HG02678 (cell line): ENCODE measurements at regions not wholly inside any gene's neighbourhood (a gene's known extent, or its start where the extent isn't known, plus 50 kb on each side); places are given as distances from the start of the nearest gene placed in this dataset.
"Not testable (repeated sequence)": the region's sequence is repeated elsewhere in the genome, so short reads cannot be mapped to it uniquely, and the experiment has no call there.

ENCODE experiments used
- ATAC-seq: cut with Tn5 transposase; IDR thresholded peaks from one replicate; pipeline ENCODE4 v1.9.1; 2021; ENCODE audit warnings: mild to moderate bottlenecking, moderate library complexity; ENCODE audit not compliant: unreplicated experiment

DNA sequence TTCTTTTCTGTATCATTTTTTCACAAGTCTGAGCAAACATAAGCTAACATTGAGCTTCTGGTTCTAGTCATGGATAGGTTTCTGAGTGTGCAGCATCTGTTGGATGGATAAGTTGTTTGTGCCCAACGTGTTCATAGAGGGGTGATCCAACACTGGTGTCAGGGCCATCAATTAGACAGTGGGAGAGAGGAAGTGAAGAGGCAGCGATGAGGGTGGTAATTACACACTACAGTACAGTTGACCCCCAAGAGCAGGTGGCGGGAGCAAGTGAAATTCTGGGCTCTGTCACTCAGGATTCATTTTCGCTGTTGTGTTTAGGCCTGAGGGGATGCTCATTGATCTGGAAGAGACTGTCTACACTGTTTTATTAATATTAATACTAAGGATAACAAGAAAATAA is 180.0 kb upstream of the CXCR4 start:
- ATAC-seq = no peak

- no peak for ATAC-seq
Observed at GRCh38 chr2:136297312-136297711, 179.4 kb upstream of the CXCR4 start.

DNA sequence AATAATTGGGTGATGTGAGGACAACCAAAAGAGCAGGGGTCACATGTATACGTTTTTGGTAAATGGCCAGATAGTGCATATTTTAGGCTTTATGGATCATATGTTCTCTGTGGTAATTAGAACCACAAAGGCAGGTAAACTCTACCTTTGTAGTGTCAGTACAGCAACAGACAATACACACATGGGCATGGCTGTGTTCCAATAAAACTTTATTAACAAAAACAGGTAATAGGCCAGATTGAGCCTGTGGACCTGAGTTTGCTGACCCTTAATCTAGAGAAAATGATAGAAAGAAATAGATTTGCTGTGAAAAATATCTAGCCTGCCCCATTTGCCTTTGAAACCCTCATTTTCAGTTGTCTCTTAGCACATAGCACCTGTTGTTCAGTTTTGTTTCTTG is 177.2 kb upstream of the CXCR4 start:
- no peak for ATAC-seq

DNA sequence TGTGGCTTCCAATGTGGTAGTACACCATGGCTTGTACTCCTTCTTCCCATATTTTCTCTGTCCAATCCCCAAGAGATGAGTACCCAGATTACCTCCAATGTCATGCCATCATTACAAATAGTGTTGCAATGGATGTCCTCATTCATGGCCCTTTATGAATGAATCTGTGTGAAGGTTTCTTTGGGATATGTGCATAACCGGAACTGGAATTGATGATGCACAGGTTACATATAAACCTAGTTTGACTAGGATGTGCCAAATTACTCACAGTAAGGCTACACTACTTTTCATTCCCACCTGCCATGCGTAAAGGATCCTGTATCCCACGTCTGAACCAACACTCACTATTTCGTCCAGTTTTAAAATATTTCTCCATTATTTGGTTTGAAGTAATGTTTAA is 173.9 kb upstream of the CXCR4 start:
- ATAC-seq = no peak

DNA sequence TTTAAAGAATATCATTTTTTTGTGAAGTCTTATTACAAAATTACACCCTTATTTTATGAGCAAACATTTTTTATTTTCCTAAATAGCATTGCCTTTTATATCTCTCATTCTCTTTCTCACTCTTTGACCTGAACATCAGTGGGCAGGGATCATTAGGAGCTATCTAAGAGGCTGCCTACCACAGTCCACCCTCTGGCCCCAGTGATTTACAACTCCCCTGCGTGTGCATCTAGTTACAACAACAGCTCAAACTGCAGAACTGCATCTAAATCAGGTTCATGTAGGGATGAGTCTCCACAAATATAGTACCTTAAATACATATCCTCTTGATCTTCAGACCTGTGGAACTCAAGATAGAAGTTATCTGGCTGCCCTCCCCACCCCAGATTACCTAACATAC is 172.4 kb upstream of the CXCR4 start:
- no peak for ATAC-seq

DNA sequence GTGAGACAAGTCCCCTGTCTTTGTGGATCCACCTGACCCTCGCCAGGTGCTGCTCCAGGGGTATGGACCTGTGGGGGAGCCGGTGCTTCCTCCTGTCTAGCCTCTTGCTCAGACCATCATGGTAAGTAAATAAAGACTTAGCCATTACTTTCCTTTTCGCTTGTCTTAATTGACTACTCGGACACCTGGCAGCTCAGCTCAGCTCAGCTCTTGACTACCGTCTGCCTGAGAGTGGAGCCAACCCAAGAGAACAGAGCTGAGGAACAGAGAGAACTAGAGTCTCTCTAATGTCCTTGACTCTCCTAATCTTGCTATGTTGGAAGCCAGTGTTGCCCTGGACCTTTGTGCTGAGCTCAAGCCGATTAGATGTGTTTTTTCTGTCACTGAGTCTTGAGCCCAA is 170.3 kb upstream of the CXCR4 start:
- ATAC-seq = no peak

DNA sequence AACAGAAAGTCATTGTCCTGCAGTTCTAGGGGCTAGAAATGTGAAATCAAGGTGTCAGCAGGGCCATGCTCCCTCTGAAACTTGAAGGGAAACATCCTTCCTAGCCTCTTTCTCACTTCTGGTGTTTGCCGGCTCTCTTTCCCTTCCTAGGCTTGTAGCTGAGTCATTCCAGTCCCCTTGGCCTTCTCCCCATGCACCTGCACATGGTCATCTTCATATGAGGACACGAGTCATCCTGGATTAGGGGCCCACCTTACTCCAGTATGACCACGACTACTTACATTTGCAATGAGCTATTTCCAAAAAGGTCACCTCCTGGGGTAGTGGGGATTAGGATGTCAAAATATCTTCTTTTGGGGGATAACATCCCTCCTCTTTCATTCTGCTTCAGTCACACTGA is 168.5 kb upstream of the CXCR4 start:
- no peak for ATAC-seq

DNA sequence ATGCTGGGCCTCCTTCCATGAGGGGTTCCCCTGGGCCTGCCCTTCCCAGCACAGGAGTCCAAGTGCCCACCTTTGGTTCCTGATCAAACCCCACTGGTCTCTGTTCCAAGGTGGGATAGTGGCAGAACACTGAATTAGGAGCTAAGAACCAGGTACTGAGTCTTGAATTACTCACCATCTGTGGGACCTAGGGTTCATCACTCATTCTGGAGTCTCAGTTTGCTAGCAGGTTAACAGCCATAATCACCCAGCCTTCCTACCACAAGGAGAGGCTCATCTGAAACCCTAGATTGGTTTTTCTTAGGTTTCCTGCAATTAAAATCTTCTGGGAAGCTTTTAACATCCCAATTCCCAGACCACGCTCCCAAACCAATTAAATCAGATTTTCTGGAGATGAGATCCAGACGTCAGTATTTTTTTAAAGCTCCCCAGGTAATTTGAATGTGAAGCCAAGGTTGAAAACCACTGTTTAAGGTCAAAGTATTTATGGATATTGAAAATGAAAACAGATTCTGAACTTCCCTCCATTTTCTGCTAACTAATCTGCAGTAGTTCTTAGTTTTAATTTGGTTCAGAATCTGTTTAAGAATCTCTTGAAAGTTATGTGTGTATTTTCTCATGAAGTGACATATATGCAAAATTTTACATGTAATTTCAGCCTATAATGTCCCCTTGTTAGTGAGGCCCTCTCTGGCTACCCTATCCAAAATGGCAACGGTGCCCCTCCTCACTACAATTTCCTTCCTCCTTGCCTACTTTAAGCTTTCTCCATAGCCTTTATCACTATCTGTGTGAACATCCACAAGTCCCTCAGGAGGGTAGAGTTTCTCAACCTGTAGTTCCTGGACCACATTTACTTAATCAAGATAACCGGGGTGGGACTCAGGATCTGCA is 166.5 kb upstream of the CXCR4 start:
- ATAC-seq = no peak

DNA sequence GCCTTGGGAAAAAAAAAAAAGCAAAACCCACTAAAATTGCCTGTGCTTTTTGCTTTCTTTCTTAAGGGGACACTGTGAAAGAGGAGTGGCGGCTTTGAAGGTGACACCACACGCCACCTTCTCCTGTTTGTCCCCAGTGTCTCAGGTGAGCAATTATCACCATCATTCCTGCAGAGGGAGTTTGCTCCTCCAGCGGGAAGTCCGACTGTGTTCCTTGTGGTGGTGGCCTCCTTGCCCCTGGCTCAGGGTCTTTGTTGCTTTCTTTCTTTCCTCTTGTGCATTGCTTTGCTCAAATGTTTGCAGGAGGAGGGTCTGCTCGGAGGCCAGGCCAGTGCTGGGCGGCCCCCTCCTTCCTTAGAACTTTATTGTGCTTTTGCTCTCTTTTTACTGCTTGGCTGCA is 164.3 kb upstream of the CXCR4 start:
- ATAC-seq = no peak

DNA sequence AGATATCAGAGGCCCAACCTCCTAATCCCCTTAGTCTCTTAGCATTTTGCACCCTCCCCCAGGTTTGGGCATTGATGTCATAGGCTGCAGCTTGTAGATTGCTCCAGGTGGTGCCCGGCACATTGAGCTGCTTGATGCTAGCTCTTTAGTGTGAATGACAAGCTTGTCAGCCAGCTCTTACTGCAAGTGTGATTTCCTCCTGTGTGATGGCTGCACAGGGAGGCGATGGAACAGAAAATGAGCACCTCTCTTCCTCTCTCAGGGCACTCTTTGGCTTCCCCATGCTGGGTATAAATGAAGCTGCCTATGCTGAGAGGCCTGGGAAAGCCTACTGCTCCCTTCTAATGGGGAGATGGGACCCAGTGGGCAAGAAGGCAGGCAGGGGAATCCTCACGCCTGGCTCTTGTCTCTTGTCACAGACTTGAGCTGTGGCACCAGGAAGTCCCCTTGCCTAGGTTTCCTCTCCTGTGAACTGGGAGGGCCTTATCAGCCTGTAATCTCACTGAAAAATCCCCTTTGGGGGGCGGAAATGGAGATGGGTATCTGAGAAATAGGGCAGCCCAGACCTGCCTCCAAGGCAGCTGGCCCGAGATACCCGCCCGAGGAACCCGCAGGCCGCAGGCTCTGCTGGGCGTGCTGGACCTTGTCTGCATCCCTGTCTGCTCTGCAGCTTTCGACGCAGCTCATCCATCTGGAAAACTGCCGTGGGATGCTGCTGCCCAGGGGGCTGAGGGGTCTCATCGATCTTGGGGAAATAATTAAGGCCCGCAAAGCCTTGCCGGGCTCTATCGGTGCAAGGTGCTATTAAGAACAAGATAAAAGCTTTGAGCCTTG is 163.5 kb upstream of the CXCR4 start:
- ATAC-seq = peak; percentile 69

DNA sequence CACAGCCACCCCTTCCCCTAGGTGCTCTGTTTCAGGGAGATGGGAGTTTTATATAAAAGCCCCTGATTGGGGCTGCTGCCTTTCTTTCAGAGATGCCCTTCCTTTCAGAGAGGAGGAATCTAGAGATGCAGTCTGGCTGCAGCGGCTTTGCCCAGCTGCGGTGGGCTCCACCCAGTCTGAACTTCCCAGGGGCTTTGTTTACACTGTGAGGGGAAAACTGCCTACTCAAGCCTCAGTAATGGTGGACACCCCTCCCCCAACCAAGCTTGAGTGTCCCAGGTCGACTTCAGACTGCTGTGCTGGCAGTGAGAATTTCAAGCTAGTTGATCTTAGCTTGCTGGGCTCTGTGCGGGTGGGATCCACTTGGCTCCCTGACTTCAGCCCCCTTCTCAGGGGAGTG is 148.4 kb upstream of the CXCR4 start:
- ATAC-seq = not testable (repeated sequence)

GRCh38 chr2:136259551-136259950 is 141.6 kb upstream of the CXCR4 start:
- ATAC-seq = no peak

- ATAC-seq = no peak
Observed at GRCh38 chr2:136257893-136258292, 139.9 kb upstream of the CXCR4 start.

DNA sequence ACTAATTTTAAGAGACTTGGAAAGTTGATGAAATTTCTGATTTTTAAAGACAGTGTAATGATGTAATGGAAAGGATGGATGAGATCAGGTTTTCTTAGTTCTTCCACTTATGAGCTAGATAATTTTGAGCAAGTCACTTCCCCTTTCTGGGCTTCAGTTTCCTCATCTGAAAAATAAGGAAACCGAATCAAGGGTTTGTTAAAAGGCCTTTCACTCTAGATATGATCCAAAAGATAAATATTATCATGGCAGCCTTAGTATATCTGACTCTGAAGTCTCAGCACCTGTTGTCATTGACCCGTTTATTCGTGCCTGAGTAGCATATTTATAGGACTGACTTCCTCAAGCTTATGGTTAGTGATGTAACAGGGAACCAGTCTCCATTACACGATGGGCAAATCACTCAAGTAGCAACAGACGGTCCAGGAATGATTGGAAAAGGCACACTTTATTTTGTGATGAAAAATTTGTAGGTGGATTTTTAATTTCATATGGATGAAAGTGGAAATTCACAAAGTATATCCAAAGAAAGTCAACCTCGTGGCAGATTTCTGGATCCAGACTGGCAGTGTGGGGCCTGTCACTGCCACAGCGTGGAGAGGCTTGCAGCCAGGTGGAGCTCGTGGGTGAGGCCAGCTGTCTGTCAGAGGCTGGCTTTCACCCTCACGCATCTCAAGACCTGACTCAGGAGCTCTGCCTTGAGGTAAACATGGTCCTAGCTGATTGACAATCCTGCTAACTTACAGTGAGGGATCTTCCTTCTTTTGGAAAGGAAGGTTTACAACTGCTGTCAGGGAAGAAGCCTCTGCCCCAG is 137.9 kb upstream of the CXCR4 start:
- ATAC-seq = peak; percentile 52

DNA sequence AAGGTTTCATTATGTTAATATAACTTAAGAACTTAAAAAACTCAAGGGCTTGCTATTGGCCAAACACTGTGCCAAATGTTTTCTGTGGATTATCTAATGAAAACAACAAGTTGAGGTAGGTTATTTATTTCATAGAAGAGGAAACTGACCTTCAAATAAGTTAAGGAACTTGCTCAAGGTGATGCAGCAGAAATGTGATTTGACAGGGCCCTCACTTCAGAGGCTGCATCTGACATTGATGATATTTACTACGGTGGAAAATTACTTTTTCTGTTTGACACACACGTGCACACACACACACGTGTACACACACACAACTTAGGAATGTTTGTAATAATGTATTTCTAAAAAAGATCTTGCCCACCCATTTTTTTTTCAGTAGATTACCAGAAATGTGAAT is 137.2 kb upstream of the CXCR4 start:
- no peak for ATAC-seq

DNA sequence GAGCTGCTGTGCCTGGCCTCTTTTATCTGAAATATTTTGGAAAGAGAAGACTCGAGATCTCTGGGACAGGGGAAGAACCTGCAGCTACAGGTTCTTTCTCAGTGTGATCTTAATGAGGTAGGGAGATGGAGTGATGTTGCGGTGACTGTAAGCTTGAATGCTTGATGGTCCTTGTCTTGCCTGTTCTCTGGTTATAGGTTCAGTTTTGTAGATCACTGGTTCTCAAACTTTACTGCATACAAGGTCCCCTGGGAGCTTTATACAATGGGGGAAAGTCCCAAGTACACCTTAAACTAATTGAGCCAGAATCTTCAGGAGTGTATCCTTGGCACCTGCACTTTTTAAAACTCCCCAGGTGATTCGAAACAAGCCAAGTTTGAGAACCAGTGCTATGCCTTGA is 136.7 kb upstream of the CXCR4 start:
- peak; percentile 39 for ATAC-seq

GRCh38 chr2:136253288-136254004 is 135.5 kb upstream of the CXCR4 start:
- ATAC-seq = no peak

- no peak for ATAC-seq
Observed at GRCh38 chr2:136251885-136252585, 134.1 kb upstream of the CXCR4 start.

DNA sequence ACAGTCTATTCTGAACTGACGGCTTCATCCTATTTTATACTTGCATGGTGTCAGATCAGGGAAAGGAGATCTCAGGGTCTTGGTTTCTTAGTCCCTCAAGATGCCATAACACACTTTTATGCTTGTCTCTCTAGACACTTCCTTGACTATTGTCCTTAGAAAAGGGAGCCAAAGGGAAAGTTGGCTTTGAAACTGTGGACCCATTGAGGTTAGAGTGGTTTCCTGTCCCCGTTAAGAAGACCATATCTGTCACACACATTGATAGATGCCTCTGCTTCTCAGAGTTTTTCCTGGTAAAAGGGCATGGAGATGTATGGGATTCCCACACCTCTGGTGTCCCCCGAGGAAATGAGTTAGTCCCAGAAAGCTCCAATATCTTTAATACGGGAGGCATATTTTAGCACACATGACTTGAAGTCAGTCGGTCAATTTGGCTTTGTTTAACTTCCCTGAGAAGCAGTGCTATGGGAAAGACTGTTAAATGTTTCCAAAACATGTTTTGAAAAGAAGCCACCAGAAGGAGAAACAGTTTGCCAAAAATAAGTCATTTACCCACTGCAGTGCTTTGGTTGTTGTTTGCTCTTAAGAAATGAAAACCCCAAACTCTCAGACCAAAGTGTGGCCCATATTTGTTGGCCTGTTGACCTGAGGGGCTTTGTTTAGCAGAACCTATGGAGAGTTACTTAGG is 133.4 kb upstream of the CXCR4 start:
- ATAC-seq = no peak
